MM.1S (cell line): ENCODE measurements at regions not wholly inside any gene's neighbourhood (a gene's known extent, or its start where the extent isn't known, plus 50 kb on each side); places are given as distances from the start of the nearest gene placed in this dataset.

Experiments used
- CTCF ChIP-seq: fragments of 300-600 bp; sonication (generic); IDR thresholded peaks from 2 replicates; pipeline ENCODE4 v1.5.1; 2016; ENCODE audit warnings: antibody characterized with exemption, low read length, mixed read lengths
- EZH2phosphoT487 ChIP-seq: fragments of 300-600 bp; sonication (generic); IDR thresholded peaks from 2 replicates; pipeline ENCODE4 v1.6.1; 2018; ENCODE audit warnings: antibody characterized with exemption, low read length

DNA sequence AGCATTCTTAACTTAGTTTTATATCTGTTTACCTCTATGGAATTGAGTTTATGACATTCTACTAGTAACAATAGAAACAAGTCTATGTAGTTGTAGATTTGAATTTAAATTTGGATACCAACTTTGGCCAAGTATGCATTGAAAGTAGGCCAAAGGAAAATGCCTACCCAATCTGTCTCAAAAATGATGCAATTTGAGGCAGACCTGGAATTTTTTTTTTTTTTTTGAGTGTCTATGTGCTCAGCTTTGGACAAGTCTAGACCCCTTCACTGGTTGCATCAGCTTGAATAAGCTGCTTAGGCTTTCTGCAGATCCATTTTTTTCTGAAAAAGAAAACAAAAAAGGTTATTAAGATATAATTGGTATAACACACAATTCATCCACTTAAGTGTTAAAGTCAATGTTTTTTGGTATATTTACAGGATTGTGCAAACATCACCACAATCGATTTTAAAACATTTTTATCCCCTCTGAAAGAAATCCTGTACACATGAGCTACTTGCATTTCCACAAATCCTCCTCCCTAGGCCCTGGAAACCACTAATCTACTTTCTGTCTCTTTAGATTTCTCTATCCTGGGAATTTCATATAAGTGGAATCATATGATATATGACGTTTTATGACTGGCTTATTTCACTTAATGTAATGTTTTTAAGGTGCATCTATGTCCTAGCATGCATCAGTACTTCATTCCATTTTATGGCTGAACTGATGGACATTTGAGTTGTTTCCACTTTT lies 185.1 kb upstream of the CCDC68 start:
- TF ChIP-seq CTCF (no peak), EZH2phosphoT487 (no peak)
